ENCODE measurements at regions not wholly inside any gene's neighbourhood (a gene's known extent, or its start where the extent isn't known, plus 50 kb on each side); places are given as distances from the start of the nearest gene placed in this dataset.

DNA sequence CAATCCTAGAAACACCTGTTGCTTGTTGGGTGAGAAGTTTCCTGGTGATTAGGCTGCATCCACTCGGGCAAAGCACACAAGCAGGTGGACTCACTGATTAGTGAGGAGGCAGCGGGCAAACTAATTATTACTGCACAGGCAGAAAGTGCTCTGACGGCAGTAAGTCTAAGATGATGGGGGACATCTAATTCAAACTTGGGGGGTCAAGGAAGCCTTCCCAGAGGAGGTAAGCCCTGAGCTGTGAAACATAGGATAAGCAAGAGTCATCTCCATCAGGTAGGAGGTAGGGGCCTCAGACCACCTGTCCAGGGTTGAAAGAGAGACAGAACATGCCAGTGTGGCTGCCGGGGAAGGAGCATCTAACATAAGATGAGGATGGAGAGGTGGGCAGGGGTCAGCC is 1578.4 kb upstream of the TMEM132C start:
- Histone ChIP-seq H3K9me3 (replicated peaks in 1 of 3) (no peaks in the 10 kb centered on the region), H3K4me3 (no peak overlapping the region), H3K27me3 (no peaks in the 10 kb centered on the region), H3K27ac (no peak overlapping the region), H3K4me1 (replicated peaks in 1 of 2) (no peaks in the 10 kb centered on the region), H3K36me3 (replicated peaks in 1 of 2) (no peaks in the 10 kb centered on the region)
- intact Hi-C loops (cut with DNase I): no loop called here
- TF ChIP-seq, protein P1, sequence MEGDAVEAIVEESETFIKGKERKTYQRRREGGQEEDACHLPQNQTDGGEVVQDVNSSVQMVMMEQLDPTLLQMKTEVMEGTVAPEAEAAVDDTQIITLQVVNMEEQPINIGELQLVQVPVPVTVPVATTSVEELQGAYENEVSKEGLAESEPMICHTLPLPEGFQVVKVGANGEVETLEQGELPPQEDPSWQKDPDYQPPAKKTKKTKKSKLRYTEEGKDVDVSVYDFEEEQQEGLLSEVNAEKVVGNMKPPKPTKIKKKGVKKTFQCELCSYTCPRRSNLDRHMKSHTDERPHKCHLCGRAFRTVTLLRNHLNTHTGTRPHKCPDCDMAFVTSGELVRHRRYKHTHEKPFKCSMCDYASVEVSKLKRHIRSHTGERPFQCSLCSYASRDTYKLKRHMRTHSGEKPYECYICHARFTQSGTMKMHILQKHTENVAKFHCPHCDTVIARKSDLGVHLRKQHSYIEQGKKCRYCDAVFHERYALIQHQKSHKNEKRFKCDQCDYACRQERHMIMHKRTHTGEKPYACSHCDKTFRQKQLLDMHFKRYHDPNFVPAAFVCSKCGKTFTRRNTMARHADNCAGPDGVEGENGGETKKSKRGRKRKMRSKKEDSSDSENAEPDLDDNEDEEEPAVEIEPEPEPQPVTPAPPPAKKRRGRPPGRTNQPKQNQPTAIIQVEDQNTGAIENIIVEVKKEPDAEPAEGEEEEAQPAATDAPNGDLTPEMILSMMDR (IDR thresholded peaks at IDR 0.05): no peak
- WGBS, 4 donors: 84 to 87% (median 84%) methylated on average over 4 of the region's 4 CpGs
- no peak for DNase-seq

DNA sequence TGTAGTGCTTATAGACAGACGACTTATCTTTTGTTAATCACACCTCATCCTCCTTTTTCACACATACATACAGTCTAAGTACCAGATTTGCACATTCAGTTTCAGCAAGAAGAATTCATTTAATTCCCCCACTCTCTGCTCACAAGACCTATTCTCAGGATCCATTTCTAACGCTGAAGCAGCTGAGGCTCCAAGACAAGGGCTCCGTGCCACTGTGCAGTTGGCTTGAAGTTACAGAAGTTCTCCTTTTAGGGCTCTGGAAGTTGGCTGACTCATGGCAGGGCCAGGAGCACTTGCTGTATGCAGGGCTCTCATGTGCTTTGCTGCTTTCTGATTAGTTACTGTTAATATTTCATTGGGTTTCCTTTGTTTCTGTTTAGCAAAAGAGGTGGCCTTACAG is 1566.9 kb upstream of the TMEM132C start:
- DNase-seq: no peak
- Histone ChIP-seq H3K4me1 (replicated peaks in 1 of 2) (no peaks in the 10 kb centered on the region), H3K27ac (no peak overlapping the region), H3K27me3 (no peaks in the 10 kb centered on the region), H3K4me3 (no peak overlapping the region), H3K36me3 (replicated peaks in 1 of 2) (no peaks in the 10 kb centered on the region), H3K9me3 (replicated peaks in 1 of 3) (no peaks in the 10 kb centered on the region)
- intact Hi-C loops (cut with DNase I): no loop called here
- TF ChIP-seq, protein P1 (IDR thresholded peaks at IDR 0.05): no peak
- no peak for TF ChIP-seq POLR2A (IDR thresholded peaks at IDR 0.05)
- 85 to 96% (median 94%) methylated on average over 3 of the region's 3 CpGs for WGBS, 4 donors

DNA sequence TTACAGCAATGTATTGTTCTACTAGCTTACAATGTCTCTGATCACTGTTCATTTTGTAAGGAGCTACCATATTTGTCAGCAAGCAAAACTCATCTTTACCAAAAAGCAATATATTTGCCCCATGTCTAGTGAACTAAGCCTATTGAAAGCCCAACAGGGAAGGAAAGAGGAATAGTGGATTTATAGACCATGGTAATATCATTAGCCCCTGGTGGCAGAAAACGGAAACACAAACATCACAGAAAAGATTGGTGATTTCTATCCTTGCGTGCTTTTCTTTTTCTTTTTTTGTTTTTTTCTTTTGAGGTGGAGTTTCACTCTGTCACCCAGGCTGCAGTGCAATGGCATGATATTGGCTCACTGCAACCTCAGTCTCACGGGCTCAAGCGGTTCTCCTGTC is 1562.4 kb upstream of the TMEM132C start:
- intact Hi-C loops (cut with DNase I): no loop called here

DNA sequence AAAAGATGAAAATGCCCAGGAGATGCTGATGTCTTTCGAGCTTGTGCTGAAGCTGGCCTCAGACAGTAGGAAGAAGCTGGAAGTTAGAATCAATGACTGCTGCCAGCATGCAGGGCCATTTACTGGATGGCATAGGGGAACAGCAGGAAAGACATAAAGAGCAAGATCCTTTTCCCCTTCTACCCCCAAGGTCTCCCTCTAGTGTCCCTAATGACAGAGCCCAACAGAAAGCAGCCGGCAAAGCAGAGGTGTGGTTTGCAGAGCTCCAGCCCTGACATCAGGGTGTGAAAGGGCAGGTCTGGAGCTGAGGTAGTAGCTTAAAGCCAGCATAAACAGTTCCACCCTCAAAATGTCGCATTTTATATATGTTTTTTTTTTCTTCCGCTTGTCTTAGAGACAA is 1560.7 kb upstream of the TMEM132C start:
- Histone ChIP-seq H3K27ac (no peak overlapping the region), H3K4me1 (replicated peaks in 1 of 2) (no peaks in the 10 kb centered on the region), H3K36me3 (replicated peaks in 1 of 2) (no peaks in the 10 kb centered on the region), H3K9me3 (replicated peaks in 1 of 3) (no peaks in the 10 kb centered on the region), H3K4me3 (no peak overlapping the region), H3K27me3 (no peaks in the 10 kb centered on the region)
- no peak for DNase-seq
- TF ChIP-seq, protein P1 (IDR thresholded peaks at IDR 0.05): no peak
- no peak for TF ChIP-seq POLR2A (IDR thresholded peaks at IDR 0.05)
- intact Hi-C loops (cut with DNase I): no loop called here
- WGBS, 4 donors: 22 to 45% (median 32%) methylated on average over 4 of the region's 4 CpGs

More for the DNA sequence above, 1562.4 kb upstream of the TMEM132C start:
- 70 to 81% (median 75%) methylated on average over 4 of the region's 4 CpGs for WGBS, 4 donors
- no peak for DNase-seq
- Histone ChIP-seq H3K9me3 (replicated peaks in 1 of 3) (no peaks in the 10 kb centered on the region), H3K4me3 (no peak overlapping the region), H3K4me1 (replicated peaks in 1 of 2) (no peaks in the 10 kb centered on the region), H3K27me3 (no peaks in the 10 kb centered on the region), H3K36me3 (replicated peaks in 1 of 2) (no peaks in the 10 kb centered on the region), H3K27ac (no peak overlapping the region)
- TF ChIP-seq, protein P1 (IDR thresholded peaks at IDR 0.05): peak in 1 of 6 experiments; percentile 2
- no peak for TF ChIP-seq POLR2A (IDR thresholded peaks at IDR 0.05)

Measured in adrenal gland (tissue), 9 donors.